Stimulated activated memory B cell treated with anti-CD40 and anti-IgM and Interleukin-4, amounts not matched to agents 10 μg/mL and 1 μg/mL and 100 μg/mL, for 72 hours (primary cell): ENCODE measurements at regions not wholly inside any gene's neighbourhood (a gene's known extent, or its start where the extent isn't known, plus 50 kb on each side); places are given as distances from the start of the nearest gene placed in this dataset.

Experiments used
- ATAC-seq: fragments of 150-1000 bp; cut with Tn5 transposase; 2 replicates; pipeline ENCODE4 v1.10.0; 2021
- H3K27ac Mint-ChIP-seq: one replicate; pipeline ENCODE4 v1.8.0; 2022; ENCODE audit warnings: mild to moderate bottlenecking, mixed read lengths
- H3K27me3 Mint-ChIP-seq: one replicate; pipeline ENCODE4 v1.8.0; 2022; ENCODE audit warnings: mixed read lengths
- H3K36me3 Mint-ChIP-seq: one replicate; pipeline ENCODE4 v1.8.0; 2022; ENCODE audit warnings: mixed read lengths
- H3K4me1 Mint-ChIP-seq: one replicate; pipeline ENCODE4 v1.8.0; 2022; ENCODE audit warnings: mixed read lengths
- H3K4me3 Mint-ChIP-seq: one replicate; pipeline ENCODE4 v1.8.0; 2022; ENCODE audit warnings: mild to moderate bottlenecking, moderate library complexity, mixed read lengths
- H3K9me3 Mint-ChIP-seq: one replicate; pipeline ENCODE4 v1.8.0; 2022; ENCODE audit warnings: mixed read lengths

- H3K27ac Mint-ChIP-seq = no peak overlapping the region
- H3K4me3 Mint-ChIP-seq = no peak overlapping the region
- no peak for ATAC-seq
- no peaks in the 10 kb centered on the region for H3K36me3 Mint-ChIP-seq
- H3K9me3 Mint-ChIP-seq = peaks cover 5% of the 10 kb centered on the region
- H3K4me1 Mint-ChIP-seq = no peaks in the 10 kb centered on the region
- no peaks in the 10 kb centered on the region for H3K27me3 Mint-ChIP-seq
Measured at GRCh38 chr6:122098201-122098678, 301.2 kb upstream of the HSF2 start.

GRCh38 chr6:122102026-122102425 is 297.4 kb upstream of the HSF2 start:
- H3K36me3 Mint-ChIP-seq = no peaks in the 10 kb centered on the region
- no peak overlapping the region for H3K4me3 Mint-ChIP-seq
- H3K27me3 Mint-ChIP-seq = no peaks in the 10 kb centered on the region
- ATAC-seq = no peak
- peaks cover 5% of the 10 kb centered on the region for H3K9me3 Mint-ChIP-seq
- no peak overlapping the region for H3K27ac Mint-ChIP-seq
- H3K4me1 Mint-ChIP-seq = no peaks in the 10 kb centered on the region

- H3K27me3 Mint-ChIP-seq = no peaks in the 10 kb centered on the region
- H3K27ac Mint-ChIP-seq = no peak overlapping the region
- H3K9me3 Mint-ChIP-seq = peaks cover 3% of the 10 kb centered on the region
- no peaks in the 10 kb centered on the region for H3K4me1 Mint-ChIP-seq
- ATAC-seq = no peak
- no peak overlapping the region for H3K4me3 Mint-ChIP-seq
- H3K36me3 Mint-ChIP-seq = no peaks in the 10 kb centered on the region
Measured at GRCh38 chr6:122107256-122107852, 292.1 kb upstream of the HSF2 start.

- Mint-ChIP-seq H3K4me3 (no peak overlapping the region), H3K27me3 (no peaks in the 10 kb centered on the region), H3K4me1 (no peaks in the 10 kb centered on the region), H3K36me3 (no peaks in the 10 kb centered on the region), H3K9me3 (peaks cover 3% of the 10 kb centered on the region), H3K27ac (no peak overlapping the region)
- ATAC-seq = no peak
Measured at GRCh38 chr6:122109075-122109474, 290.4 kb upstream of the HSF2 start.

GRCh38 chr6:122114717-122115116 is 284.7 kb upstream of the HSF2 start:
- Mint-ChIP-seq H3K36me3 (no peaks in the 10 kb centered on the region), H3K27ac (no peak overlapping the region), H3K4me3 (no peak overlapping the region), H3K4me1 (no peaks in the 10 kb centered on the region), H3K9me3 (peaks cover 5% of the 10 kb centered on the region), H3K27me3 (no peaks in the 10 kb centered on the region)
- no peak for ATAC-seq

GRCh38 chr6:122116119-122116834 is 283.2 kb upstream of the HSF2 start:
- H3K4me1 Mint-ChIP-seq = no peaks in the 10 kb centered on the region
- H3K27ac Mint-ChIP-seq = no peak overlapping the region
- no peak for ATAC-seq
- H3K9me3 Mint-ChIP-seq = peaks cover 7% of the 10 kb centered on the region
- H3K36me3 Mint-ChIP-seq = no peaks in the 10 kb centered on the region
- H3K4me3 Mint-ChIP-seq = no peak overlapping the region
- H3K27me3 Mint-ChIP-seq = no peaks in the 10 kb centered on the region

- H3K36me3 Mint-ChIP-seq = no peaks in the 10 kb centered on the region
- ATAC-seq = no peak
- H3K9me3 Mint-ChIP-seq = peaks cover 7% of the 10 kb centered on the region
- H3K27ac Mint-ChIP-seq = no peak overlapping the region
- no peaks in the 10 kb centered on the region for H3K4me1 Mint-ChIP-seq
- H3K4me3 Mint-ChIP-seq = no peak overlapping the region
- no peaks in the 10 kb centered on the region for H3K27me3 Mint-ChIP-seq
Measured at GRCh38 chr6:122116835-122117627, 282.4 kb upstream of the HSF2 start.

- no peaks in the 10 kb centered on the region for H3K4me1 Mint-ChIP-seq
- H3K27ac Mint-ChIP-seq = no peak overlapping the region
- peaks cover 7% of the 10 kb centered on the region for H3K9me3 Mint-ChIP-seq
- no peak for ATAC-seq
- no peak overlapping the region for H3K4me3 Mint-ChIP-seq
- H3K36me3 Mint-ChIP-seq = no peaks in the 10 kb centered on the region
- no peaks in the 10 kb centered on the region for H3K27me3 Mint-ChIP-seq
Measured at GRCh38 chr6:122118945-122119506, 280.4 kb upstream of the HSF2 start.

GRCh38 chr6:122122202-122122601 is 277.2 kb upstream of the HSF2 start:
- Mint-ChIP-seq H3K27me3 (no peaks in the 10 kb centered on the region), H3K36me3 (no peaks in the 10 kb centered on the region), H3K4me3 (no peak overlapping the region), H3K9me3 (peaks cover 7% of the 10 kb centered on the region), H3K27ac (no peak overlapping the region), H3K4me1 (no peaks in the 10 kb centered on the region)
- no peak for ATAC-seq

GRCh38 chr6:122122686-122123085 is 276.8 kb upstream of the HSF2 start:
- ATAC-seq = no peak
- no peaks in the 10 kb centered on the region for H3K27me3 Mint-ChIP-seq
- no peaks in the 10 kb centered on the region for H3K4me1 Mint-ChIP-seq
- H3K36me3 Mint-ChIP-seq = no peaks in the 10 kb centered on the region
- peaks cover 7% of the 10 kb centered on the region for H3K9me3 Mint-ChIP-seq
- no peak overlapping the region for H3K4me3 Mint-ChIP-seq
- H3K27ac Mint-ChIP-seq = no peak overlapping the region

- Mint-ChIP-seq H3K27me3 (no peaks in the 10 kb centered on the region), H3K9me3 (peaks cover 4% of the 10 kb centered on the region), H3K4me3 (no peak overlapping the region), H3K36me3 (no peaks in the 10 kb centered on the region), H3K4me1 (no peaks in the 10 kb centered on the region), H3K27ac (no peak overlapping the region)
- ATAC-seq = no peak
Measured at GRCh38 chr6:122124908-122125307, 274.5 kb upstream of the HSF2 start.

- ATAC-seq = no peak
- no peaks in the 10 kb centered on the region for H3K9me3 Mint-ChIP-seq
- H3K27ac Mint-ChIP-seq = no peak overlapping the region
- H3K4me3 Mint-ChIP-seq = no peak overlapping the region
- H3K36me3 Mint-ChIP-seq = no peaks in the 10 kb centered on the region
- H3K4me1 Mint-ChIP-seq = no peaks in the 10 kb centered on the region
- no peaks in the 10 kb centered on the region for H3K27me3 Mint-ChIP-seq
Measured at GRCh38 chr6:122126894-122127293, 272.6 kb upstream of the HSF2 start.

GRCh38 chr6:122128445-122128844 is 271.0 kb upstream of the HSF2 start:
- H3K9me3 Mint-ChIP-seq = no peaks in the 10 kb centered on the region
- no peaks in the 10 kb centered on the region for H3K36me3 Mint-ChIP-seq
- no peak overlapping the region for H3K27ac Mint-ChIP-seq
- H3K4me1 Mint-ChIP-seq = no peaks in the 10 kb centered on the region
- no peak for ATAC-seq
- no peak overlapping the region for H3K4me3 Mint-ChIP-seq
- H3K27me3 Mint-ChIP-seq = no peaks in the 10 kb centered on the region

- Mint-ChIP-seq H3K9me3 (no peaks in the 10 kb centered on the region), H3K36me3 (no peaks in the 10 kb centered on the region), H3K27me3 (no peaks in the 10 kb centered on the region), H3K4me1 (no peaks in the 10 kb centered on the region), H3K4me3 (no peak overlapping the region), H3K27ac (no peak overlapping the region)
- no peak for ATAC-seq
Measured at GRCh38 chr6:122129313-122130025, 270.0 kb upstream of the HSF2 start.

GRCh38 chr6:122130026-122130348 is 269.5 kb upstream of the HSF2 start:
- Mint-ChIP-seq H3K27ac (no peak overlapping the region), H3K27me3 (no peaks in the 10 kb centered on the region), H3K36me3 (no peaks in the 10 kb centered on the region), H3K4me1 (no peaks in the 10 kb centered on the region), H3K4me3 (no peak overlapping the region), H3K9me3 (no peaks in the 10 kb centered on the region)
- ATAC-seq = no peak
